H9 (cell line): ENCODE measurements at regions not wholly inside any gene's neighbourhood (a gene's known extent, or its start where the extent isn't known, plus 50 kb on each side); places are given as distances from the start of the nearest gene placed in this dataset.

ENCODE experiments used
- DNase-seq: peaks from one replicate; pipeline ENCODE4 v3.0.0-alpha.2; 2017
- H2AFZ ChIP-seq: one replicate; pipeline ENCODE4 v1.6.1; 2013; ENCODE audit warnings: mild to moderate bottlenecking, low read length, control low read depth, moderate library complexity
- H2AK5ac ChIP-seq: 2 replicates; pipeline ENCODE4 v1.6.1; 2013; ENCODE audit warnings: low read length, control low read depth, mixed read lengths; ENCODE audit not compliant: insufficient read length
- H2BK120ac ChIP-seq: one replicate; pipeline ENCODE4 v1.6.1; 2013; ENCODE audit warnings: low read depth, mild to moderate bottlenecking, low read length, control low read depth, inconsistent platforms; ENCODE audit not compliant: poor library complexity, severe bottlenecking
- H2BK12ac ChIP-seq: 2 replicates; pipeline ENCODE4 v1.6.1; 2013; ENCODE audit warnings: low read length, control low read depth, mixed read lengths, low read depth; ENCODE audit not compliant: insufficient read length
- H2BK15ac ChIP-seq: 2 replicates; pipeline ENCODE4 v1.6.1; 2013; ENCODE audit warnings: low read depth, low read length, control low read depth
- H2BK20ac ChIP-seq: one replicate; pipeline ENCODE4 v1.6.1; 2013; ENCODE audit warnings: low read depth, mild to moderate bottlenecking, low read length, control low read depth, inconsistent platforms; ENCODE audit not compliant: poor library complexity, severe bottlenecking
- H2BK5ac ChIP-seq: 2 replicates; pipeline ENCODE4 v1.6.1; 2013; ENCODE audit warnings: low read length, control low read depth, mixed read lengths; ENCODE audit not compliant: insufficient read length
- H3K14ac ChIP-seq: 2 replicates; pipeline ENCODE4 v1.6.1; 2013; ENCODE audit warnings: low read length, control low read depth; ENCODE audit not compliant: insufficient read depth
- H3K18ac ChIP-seq: 2 replicates; pipeline ENCODE4 v1.6.1; 2013; ENCODE audit warnings: low read depth, mild to moderate bottlenecking, mixed read lengths, low read length, control low read depth; ENCODE audit not compliant: insufficient read length
- H3K23ac ChIP-seq: 2 replicates; pipeline ENCODE4 v1.6.1; 2013; ENCODE audit warnings: low read length, control low read depth, mixed read lengths, low read depth; ENCODE audit not compliant: insufficient read length
- H3K23me2 ChIP-seq: 2 replicates; pipeline ENCODE4 v1.6.1; 2013; ENCODE audit warnings: low read depth, mild to moderate bottlenecking, mixed read lengths, low read length, control low read depth; ENCODE audit not compliant: insufficient read length, poor library complexity, severe bottlenecking
- H3K27ac ChIP-seq: 2 replicates; pipeline ENCODE4 v1.5.1; 2013; ENCODE audit warnings: low read length, control low read depth, mixed read lengths, low read depth; ENCODE audit not compliant: insufficient read length
- H3K27me3 ChIP-seq: 2 replicates; pipeline ENCODE4 v1.6.1; 2013; ENCODE audit warnings: low read length, control low read depth, inconsistent platforms; ENCODE audit not compliant: insufficient read depth
- H3K4ac ChIP-seq: 2 replicates; pipeline ENCODE4 v1.6.1; 2013; ENCODE audit warnings: low read depth, mild to moderate bottlenecking, control low read depth, inconsistent platforms, low read length, moderate library complexity
- H3K4me1 ChIP-seq: 2 replicates; pipeline ENCODE4 v1.6.1; 2013; ENCODE audit warnings: low read length, control low read depth, inconsistent platforms; ENCODE audit not compliant: insufficient read depth
- H3K4me2 ChIP-seq: 2 replicates; pipeline ENCODE4 v1.6.1; 2013; ENCODE audit warnings: low read length, control low read depth, mixed read lengths; ENCODE audit not compliant: insufficient read length, insufficient read depth
- H3K56ac ChIP-seq: 2 replicates; pipeline ENCODE4 v1.6.1; 2013; ENCODE audit warnings: low read depth, mild to moderate bottlenecking, mixed read lengths, low read length, control low read depth; ENCODE audit not compliant: insufficient read length
- H3K79me1 ChIP-seq: 2 replicates; pipeline ENCODE4 v1.6.1; 2013; ENCODE audit warnings: low read depth, mild to moderate bottlenecking, moderate library complexity, low read length, control low read depth, inconsistent platforms; ENCODE audit not compliant: insufficient read depth, poor library complexity, severe bottlenecking
- H3K79me2 ChIP-seq: 2 replicates; pipeline ENCODE4 v1.6.1; 2013; ENCODE audit warnings: low read length, control low read depth, inconsistent platforms; ENCODE audit not compliant: insufficient read depth
- H3K9ac ChIP-seq: 2 replicates; pipeline ENCODE4 v1.6.1; 2013; ENCODE audit warnings: low read length, control low read depth, mixed read lengths; ENCODE audit not compliant: insufficient read length; ENCODE audit errors: extremely low read depth
- H3K9me3 ChIP-seq: one replicate; pipeline ENCODE4 v1.6.1; 2013; ENCODE audit warnings: low read depth, low read length, inconsistent platforms; ENCODE audit not compliant: control insufficient read depth
- H3T11ph ChIP-seq: one replicate; pipeline ENCODE4 v1.6.1; 2013; ENCODE audit warnings: mild to moderate bottlenecking, low read length, control low read depth, inconsistent platforms
- H4K20me1 ChIP-seq: one replicate; pipeline ENCODE4 v1.6.1; 2013; ENCODE audit not compliant: control insufficient read depth, insufficient read length, insufficient read depth
- H4K5ac ChIP-seq: 2 replicates; pipeline ENCODE4 v1.6.1; 2013; ENCODE audit warnings: low read depth, mild to moderate bottlenecking, mixed read lengths, low read length, control low read depth; ENCODE audit not compliant: insufficient read length
- H4K8ac ChIP-seq: replicated peaks from 2 replicates; pipeline ENCODE4 v1.6.1; 2013; ENCODE audit warnings: low read length, control low read depth, mixed read lengths, low read depth; ENCODE audit not compliant: insufficient read length
- H4K91ac ChIP-seq: 2 replicates; pipeline ENCODE4 v1.6.1; 2013; ENCODE audit warnings: low read depth, mild to moderate bottlenecking, moderate library complexity, mixed read lengths, low read length, control low read depth; ENCODE audit not compliant: insufficient read length
- H3K27ac Mint-ChIP-seq, 3 experiments: 2 replicates in 2 of 3; 3 replicates in 1 of 3; pipeline ENCODE4 v1.8.0; 2020 to 2021; ENCODE audit warnings: mixed read lengths in 3 of 3, mild to moderate bottlenecking in 1 of 3, moderate library complexity in 1 of 3
- H3K27me3 Mint-ChIP-seq: 2 replicates; pipeline ENCODE4 v1.8.0; 2021; ENCODE audit warnings: low read depth, mild to moderate bottlenecking, moderate library complexity, mixed read lengths
- H3K36me3 Mint-ChIP-seq, 3 experiments: 2 replicates in 2 of 3; 3 replicates in 1 of 3; pipeline ENCODE4 v1.8.0; 2020 to 2021; ENCODE audit warnings: low read depth in 3 of 3, mixed read lengths in 3 of 3; ENCODE audit not compliant: insufficient read depth in 1 of 3
- H3K4me1 Mint-ChIP-seq, 2 experiments: 2 replicates each; pipeline ENCODE4 v1.8.0; 2020; ENCODE audit warnings: mixed read lengths in 2 of 2
- H3K4me3 Mint-ChIP-seq, 2 experiments: 2 replicates in 1 of 2; 3 replicates in 1 of 2; pipeline ENCODE4 v1.8.0; 2020 to 2021; ENCODE audit warnings: mild to moderate bottlenecking in 2 of 2, mixed read lengths in 2 of 2, moderate library complexity in 1 of 2
- H3K9me3 Mint-ChIP-seq, 2 experiments: 2 replicates in 1 of 2; 3 replicates in 1 of 2; pipeline ENCODE4 v1.8.0; 2020; ENCODE audit warnings: mild to moderate bottlenecking in 2 of 2, mixed read lengths in 2 of 2, moderate library complexity in 1 of 2
- WGBS: extraction: QIAGEN DNeasy Blood & Tissue Kit; methylation state at CpG from one replicate; pipeline ENCODE4 v1.1.7; 2013; ENCODE audit warnings: missing lambda C conversion rate, low lambda C conversion rate, mixed read lengths; ENCODE audit not compliant: insufficient read length; ENCODE audit errors: extremely low coverage; 5-methylcytosine and 5-hydroxymethylcytosine counted together
- TF ChIP-seq, protein P1 (sequence below): fragments of 200-600 bp; sonication (generic); conservative IDR thresholded peaks from 3 replicates; pipeline ENCODE4 v1.8.0; 2021; ENCODE audit warnings: antibody characterized with exemption, mild to moderate bottlenecking

GRCh38 chr4:138292321-138292720 is 50.2 kb upstream of the SLC7A11 start:
- DNase-seq: no peak
- H3K79me1 ChIP-seq: no peaks in the 10 kb centered on the region
- no peak overlapping the region for H2BK20ac ChIP-seq
- H3K9ac ChIP-seq: no peak overlapping the region
- no peak overlapping the region for H3K27ac ChIP-seq
- H3K9me3 ChIP-seq: no peaks in the 10 kb centered on the region
- H3K4me3 Mint-ChIP-seq: no peak overlapping the region
- no peak overlapping the region for H2BK5ac ChIP-seq
- H4K20me1 ChIP-seq: no peaks in the 10 kb centered on the region
- H2BK120ac ChIP-seq: no peak overlapping the region
- H4K5ac ChIP-seq: no peak overlapping the region
- no peak overlapping the region for H4K91ac ChIP-seq
- H3K27me3 Mint-ChIP-seq: no peaks in the 10 kb centered on the region
- H3K79me2 ChIP-seq: no peaks in the 10 kb centered on the region
- H4K8ac ChIP-seq: no peak overlapping the region
- H3K27ac Mint-ChIP-seq: no peak overlapping the region
- WGBS: no CpG with 5 or more reads among the region's 3 CpGs
- no peak overlapping the region for H3K23ac ChIP-seq
- no peak overlapping the region for H3K4me2 ChIP-seq
- H3K4me1 ChIP-seq: no peaks in the 10 kb centered on the region
- H3K56ac ChIP-seq: no peak overlapping the region
- no peak overlapping the region for H3K14ac ChIP-seq
- H3K4ac ChIP-seq: no peak overlapping the region
- H3K18ac ChIP-seq: no peak overlapping the region
- H3K36me3 Mint-ChIP-seq: no peaks in the 10 kb centered on the region
- H3K4me1 Mint-ChIP-seq: no peaks in the 10 kb centered on the region
- no peak overlapping the region for H2BK15ac ChIP-seq
- H3K27me3 ChIP-seq: no peaks in the 10 kb centered on the region
- no peak overlapping the region for H3T11ph ChIP-seq
- TF ChIP-seq, protein P1, sequence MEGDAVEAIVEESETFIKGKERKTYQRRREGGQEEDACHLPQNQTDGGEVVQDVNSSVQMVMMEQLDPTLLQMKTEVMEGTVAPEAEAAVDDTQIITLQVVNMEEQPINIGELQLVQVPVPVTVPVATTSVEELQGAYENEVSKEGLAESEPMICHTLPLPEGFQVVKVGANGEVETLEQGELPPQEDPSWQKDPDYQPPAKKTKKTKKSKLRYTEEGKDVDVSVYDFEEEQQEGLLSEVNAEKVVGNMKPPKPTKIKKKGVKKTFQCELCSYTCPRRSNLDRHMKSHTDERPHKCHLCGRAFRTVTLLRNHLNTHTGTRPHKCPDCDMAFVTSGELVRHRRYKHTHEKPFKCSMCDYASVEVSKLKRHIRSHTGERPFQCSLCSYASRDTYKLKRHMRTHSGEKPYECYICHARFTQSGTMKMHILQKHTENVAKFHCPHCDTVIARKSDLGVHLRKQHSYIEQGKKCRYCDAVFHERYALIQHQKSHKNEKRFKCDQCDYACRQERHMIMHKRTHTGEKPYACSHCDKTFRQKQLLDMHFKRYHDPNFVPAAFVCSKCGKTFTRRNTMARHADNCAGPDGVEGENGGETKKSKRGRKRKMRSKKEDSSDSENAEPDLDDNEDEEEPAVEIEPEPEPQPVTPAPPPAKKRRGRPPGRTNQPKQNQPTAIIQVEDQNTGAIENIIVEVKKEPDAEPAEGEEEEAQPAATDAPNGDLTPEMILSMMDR: no peak
- no peak overlapping the region for H2BK12ac ChIP-seq
- no peaks in the 10 kb centered on the region for H3K23me2 ChIP-seq
- no peak overlapping the region for H2AFZ ChIP-seq
- no peaks in the 10 kb centered on the region for H3K9me3 Mint-ChIP-seq
- no peak overlapping the region for H2AK5ac ChIP-seq
